GM23338 (cell line): ENCODE measurements at regions not wholly inside any gene's neighbourhood (a gene's known extent, or its start where the extent isn't known, plus 50 kb on each side); places are given as distances from the start of the nearest gene placed in this dataset.

Experiments used
- CREB1 ChIP-seq: fragments of 250-450 bp; sonication (Bioruptor Pico); IDR thresholded peaks from 2 replicates; pipeline ENCODE4 v1.5.0; 2020; ENCODE audit warnings: low read depth, mild to moderate bottlenecking, moderate library complexity
- CTCF ChIP-seq, 2 experiments: fragments of 200-600 bp in 1 of 2; sonication (generic) in 1 of 2; conservative IDR thresholded peaks; 2 replicates each; pipeline versions ENCODE4 v1.5.1 to v1.6.1; 2016 to 2017; ENCODE audit warnings: antibody characterized with exemption in 2 of 2, low read depth in 2 of 2, mild to moderate bottlenecking in 2 of 2, moderate library complexity in 1 of 2
- EZH2 ChIP-seq: fragments of 200-600 bp; sonication (generic); IDR thresholded peaks from one replicate; pipeline ENCODE4 v1.8.0; 2017; ENCODE audit warnings: antibody characterized with exemption, mild to moderate bottlenecking, low read depth; ENCODE audit not compliant: unreplicated experiment
- EZH2phosphoT487 ChIP-seq: fragments of 200-600 bp; sonication (generic); IDR thresholded peaks from one replicate; pipeline ENCODE4 v1.8.1; 2018; ENCODE audit warnings: antibody characterized with exemption; ENCODE audit not compliant: unreplicated experiment
- JUNB ChIP-seq: IDR thresholded peaks from one replicate; pipeline ENCODE4 v1.6.1; 2016; ENCODE audit warnings: antibody characterized with exemption; ENCODE audit not compliant: unreplicated experiment
- POLR2AphosphoS5 ChIP-seq: IDR thresholded peaks from 2 replicates; pipeline ENCODE4 v1.6.1; 2016; ENCODE audit warnings: antibody characterized with exemption, low read depth
- REST ChIP-seq: IDR thresholded peaks from one replicate; pipeline ENCODE4 v1.6.1; 2018; ENCODE audit warnings: antibody characterized with exemption; ENCODE audit not compliant: unreplicated experiment
- STAT1 ChIP-seq: IDR thresholded peaks from one replicate; pipeline ENCODE4 v1.6.1; 2016; ENCODE audit warnings: antibody characterized with exemption; ENCODE audit not compliant: unreplicated experiment
- ZNF114 ChIP-seq: fragments of 250-450 bp; sonication (Bioruptor Pico); IDR thresholded peaks from 2 replicates; pipeline ENCODE4 v1.5.0; 2020; ENCODE audit warnings: mild to moderate bottlenecking, moderate library complexity
- ZNF462 ChIP-seq: fragments of 250-450 bp; sonication (Bioruptor Pico); IDR thresholded peaks from 2 replicates; pipeline ENCODE4 v1.5.0; 2020; ENCODE audit warnings: mild to moderate bottlenecking, moderate library complexity
- TF ChIP-seq, protein P1 (sequence below): IDR thresholded peaks from 2 replicates; pipeline ENCODE4 v1.6.1; 2016; ENCODE audit warnings: antibody characterized with exemption

DNA sequence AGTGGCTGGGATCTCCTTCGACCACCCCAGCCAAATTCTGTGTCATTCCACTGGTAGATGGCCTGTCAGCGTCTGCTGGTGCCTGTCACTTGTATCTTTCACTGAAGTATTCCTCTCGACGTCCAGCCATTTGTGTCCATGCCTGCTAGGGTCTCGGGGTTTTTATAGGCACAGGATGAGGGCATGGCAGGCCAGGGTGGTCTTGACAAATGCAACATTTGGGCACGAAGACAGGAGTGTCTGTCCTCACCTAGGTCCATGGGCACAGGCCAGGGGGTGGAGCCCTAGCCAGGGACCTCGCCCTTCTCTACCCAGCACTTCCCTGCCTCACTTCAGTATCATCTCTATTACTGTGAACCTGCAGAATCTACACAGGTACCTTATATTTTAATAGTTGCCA is 2223.9 kb upstream of the ACO1 start:
- TF ChIP-seq CTCF (conservative IDR thresholded peaks at IDR 0.05; ENCODE audit: low read depth in 2 of 2) (no peak), POLR2AphosphoS5 (no peak), EZH2 (no peak), CREB1 (no peak), REST (no peak), STAT1 (no peak), EZH2phosphoT487 (no peak), JUNB (no peak), ZNF462 (no peak), ZNF114 (CRISPR knock-in tag) (no peak)
- TF ChIP-seq, protein P1, sequence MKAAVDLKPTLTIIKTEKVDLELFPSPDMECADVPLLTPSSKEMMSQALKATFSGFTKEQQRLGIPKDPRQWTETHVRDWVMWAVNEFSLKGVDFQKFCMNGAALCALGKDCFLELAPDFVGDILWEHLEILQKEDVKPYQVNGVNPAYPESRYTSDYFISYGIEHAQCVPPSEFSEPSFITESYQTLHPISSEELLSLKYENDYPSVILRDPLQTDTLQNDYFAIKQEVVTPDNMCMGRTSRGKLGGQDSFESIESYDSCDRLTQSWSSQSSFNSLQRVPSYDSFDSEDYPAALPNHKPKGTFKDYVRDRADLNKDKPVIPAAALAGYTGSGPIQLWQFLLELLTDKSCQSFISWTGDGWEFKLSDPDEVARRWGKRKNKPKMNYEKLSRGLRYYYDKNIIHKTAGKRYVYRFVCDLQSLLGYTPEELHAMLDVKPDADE: no peak
